ENCODE measurements at regions not wholly inside any gene's neighbourhood (a gene's known extent, or its start where the extent isn't known, plus 50 kb on each side); places are given as distances from the start of the nearest gene placed in this dataset.

DNA sequence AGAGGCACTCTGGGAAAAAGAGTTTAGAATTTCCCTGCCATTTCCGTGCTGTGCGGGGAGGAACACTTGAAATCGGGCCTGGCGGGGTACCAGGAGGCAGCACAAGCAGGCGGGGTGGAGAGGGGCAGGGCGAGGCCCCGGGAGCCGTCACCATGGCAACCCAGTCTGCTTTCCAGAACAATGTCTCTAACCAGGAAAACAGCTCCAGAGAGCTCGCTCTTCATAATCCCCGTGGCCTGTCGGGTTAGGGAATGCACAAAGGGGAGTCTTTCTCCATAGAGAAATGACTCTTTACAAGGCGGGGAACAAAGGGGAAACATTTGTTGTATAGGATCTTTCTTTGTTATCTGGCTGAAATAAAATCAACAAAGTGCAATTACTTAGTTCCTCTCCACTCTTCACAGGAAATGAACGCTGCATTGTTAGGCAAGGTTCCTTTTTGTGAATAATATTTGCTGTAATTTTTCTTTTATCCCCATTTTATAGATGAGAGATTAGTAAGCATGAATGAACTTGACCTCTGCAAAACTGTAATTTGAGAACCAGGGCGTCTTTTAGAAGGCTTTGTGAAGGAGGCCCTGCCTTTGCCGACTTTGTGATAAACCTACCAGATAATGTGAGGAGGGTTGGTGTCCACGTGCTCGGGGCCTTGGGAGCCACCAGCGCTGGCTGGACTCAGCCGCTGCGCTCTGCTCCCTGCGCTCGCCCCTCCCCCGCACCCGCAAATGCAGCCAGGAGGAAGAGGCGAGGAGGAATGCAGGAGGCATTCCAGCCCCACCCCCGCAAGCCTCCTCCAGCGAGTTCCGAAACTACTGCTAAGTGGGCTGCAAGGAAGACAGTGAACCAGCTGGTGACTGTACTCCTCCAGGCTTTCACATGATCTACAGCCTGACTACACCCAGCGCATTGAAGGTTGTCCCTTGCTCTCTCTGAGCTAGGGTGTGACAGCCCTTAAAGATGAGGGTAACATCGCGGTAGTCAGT is 105.2 kb upstream of the ATF7IP start:
- ChIA-PET POLR2A (no interaction called here), CTCF (interaction anchor here (0.9 to 2.1 kb wide), 3 partner anchors 16 to 351 kb away, joined by 3 to 6 read pairs (median 3); partner anchors contain the start of gene ATF7IP)
- DNase-seq (ENCODE audit: extremely low spot score): no peak

DNA sequence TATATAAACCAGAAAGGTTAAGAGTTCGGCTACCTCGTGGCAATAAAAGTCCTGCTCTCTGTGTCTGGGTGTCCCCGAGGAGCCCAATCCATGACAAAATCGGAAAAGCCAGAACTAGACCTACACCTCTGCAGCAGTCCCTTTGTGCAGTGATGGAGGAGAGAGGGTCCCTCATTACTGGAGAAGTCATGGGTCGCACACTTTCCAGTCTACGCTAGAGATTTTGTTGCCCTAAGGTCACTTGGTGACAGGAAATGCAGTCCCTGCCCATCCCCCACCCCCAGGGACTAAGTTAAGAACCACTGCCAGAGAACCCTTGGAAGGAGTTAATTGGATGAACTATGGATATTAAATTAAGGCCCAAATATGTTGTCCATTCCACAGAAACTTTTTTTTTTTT is 104.4 kb upstream of the ATF7IP start:
- DNase-seq (ENCODE audit: extremely low spot score): no peak
- ChIA-PET CTCF (no interaction called here), POLR2A (no interaction called here)
- TF ChIP-seq, protein P1, sequence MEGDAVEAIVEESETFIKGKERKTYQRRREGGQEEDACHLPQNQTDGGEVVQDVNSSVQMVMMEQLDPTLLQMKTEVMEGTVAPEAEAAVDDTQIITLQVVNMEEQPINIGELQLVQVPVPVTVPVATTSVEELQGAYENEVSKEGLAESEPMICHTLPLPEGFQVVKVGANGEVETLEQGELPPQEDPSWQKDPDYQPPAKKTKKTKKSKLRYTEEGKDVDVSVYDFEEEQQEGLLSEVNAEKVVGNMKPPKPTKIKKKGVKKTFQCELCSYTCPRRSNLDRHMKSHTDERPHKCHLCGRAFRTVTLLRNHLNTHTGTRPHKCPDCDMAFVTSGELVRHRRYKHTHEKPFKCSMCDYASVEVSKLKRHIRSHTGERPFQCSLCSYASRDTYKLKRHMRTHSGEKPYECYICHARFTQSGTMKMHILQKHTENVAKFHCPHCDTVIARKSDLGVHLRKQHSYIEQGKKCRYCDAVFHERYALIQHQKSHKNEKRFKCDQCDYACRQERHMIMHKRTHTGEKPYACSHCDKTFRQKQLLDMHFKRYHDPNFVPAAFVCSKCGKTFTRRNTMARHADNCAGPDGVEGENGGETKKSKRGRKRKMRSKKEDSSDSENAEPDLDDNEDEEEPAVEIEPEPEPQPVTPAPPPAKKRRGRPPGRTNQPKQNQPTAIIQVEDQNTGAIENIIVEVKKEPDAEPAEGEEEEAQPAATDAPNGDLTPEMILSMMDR (IDR thresholded peaks at IDR 0.05; ENCODE audit: control extremely low read depth, extremely low read depth, low read depth, missing control alignments): no peak

More for the DNA sequence above, 105.2 kb upstream of the ATF7IP start:
- TF ChIP-seq, protein P1 (IDR thresholded peaks at IDR 0.05; ENCODE audit: control extremely low read depth, extremely low read depth, low read depth, missing control alignments): no peak

DNA sequence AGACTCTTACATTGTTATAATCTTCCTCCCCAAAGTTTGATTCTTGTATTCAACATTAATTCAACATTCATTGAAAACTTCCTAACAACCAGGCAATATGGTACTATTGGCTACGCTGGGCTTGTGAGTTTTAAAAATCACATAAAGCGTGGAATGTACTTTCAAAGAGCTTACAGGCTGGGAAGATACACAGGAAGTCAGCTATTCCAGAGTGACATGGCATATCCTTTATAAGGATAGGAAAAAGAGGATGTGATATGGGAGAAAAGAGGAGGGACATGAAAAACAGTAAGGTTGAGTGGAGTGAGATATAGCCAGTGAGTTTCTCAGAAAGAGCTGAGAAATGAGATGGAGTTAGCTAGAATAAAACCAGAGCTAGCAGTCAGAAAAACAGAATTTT is 103.6 kb upstream of the ATF7IP start:
- TF ChIP-seq, protein P1 (IDR thresholded peaks at IDR 0.05; ENCODE audit: control extremely low read depth, extremely low read depth, low read depth, missing control alignments): no peak
- DNase-seq (ENCODE audit: extremely low spot score): no peak
- CTCF ChIA-PET: interaction anchor here (1.1 to 1.7 kb wide), 6 partner anchors 10 to 79 kb away, joined by 3 to 8 read pairs (median 3); no protein-coding TSS in a partner anchor
- POLR2A ChIA-PET: no interaction called here

DNA sequence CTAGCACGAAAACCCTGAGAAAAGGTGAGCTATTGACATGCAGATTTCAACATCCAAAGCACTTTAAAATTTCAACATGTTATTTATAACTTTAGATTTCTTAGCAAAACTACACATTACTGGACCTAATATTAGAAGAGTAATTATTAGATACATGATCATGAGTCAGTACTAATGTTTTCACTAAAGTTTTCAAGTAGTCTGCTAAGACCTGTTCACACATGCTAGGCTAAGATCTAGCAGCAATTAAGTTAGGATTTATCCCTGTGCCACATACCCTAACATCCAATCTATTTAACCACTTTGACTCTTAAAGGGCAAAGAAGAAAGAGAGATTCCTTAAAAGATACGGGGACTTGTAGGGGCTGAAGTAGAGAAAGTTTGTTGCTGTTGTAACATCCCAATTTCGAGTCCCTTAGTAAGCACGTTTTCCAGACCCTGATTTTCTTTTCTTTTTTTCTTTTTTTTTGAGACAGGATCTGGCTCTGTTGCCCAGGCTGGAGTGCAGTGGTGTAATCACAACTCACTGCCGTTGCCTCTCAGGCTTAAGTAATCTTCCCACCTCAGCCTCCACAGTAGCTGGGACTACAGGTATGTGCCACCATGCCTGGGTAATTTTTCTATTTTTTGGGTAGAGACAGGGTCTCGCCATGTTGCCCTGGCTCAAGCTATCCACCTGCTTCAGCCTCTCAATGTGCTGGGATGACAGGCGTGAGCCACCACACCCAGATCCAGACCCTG is 102.5 kb upstream of the ATF7IP start:
- ChIA-PET CTCF (interaction anchor here (1.1 to 1.7 kb wide), 9 partner anchors 10 to 103 kb away, joined by 3 to 8 read pairs (median 3); partner anchors contain the start of gene ATF7IP), POLR2A (no interaction called here)
- TF ChIP-seq, protein P1 (IDR thresholded peaks at IDR 0.05; ENCODE audit: control extremely low read depth, extremely low read depth, low read depth, missing control alignments): no peak
- DNase-seq (ENCODE audit: extremely low spot score): no peak

DNA sequence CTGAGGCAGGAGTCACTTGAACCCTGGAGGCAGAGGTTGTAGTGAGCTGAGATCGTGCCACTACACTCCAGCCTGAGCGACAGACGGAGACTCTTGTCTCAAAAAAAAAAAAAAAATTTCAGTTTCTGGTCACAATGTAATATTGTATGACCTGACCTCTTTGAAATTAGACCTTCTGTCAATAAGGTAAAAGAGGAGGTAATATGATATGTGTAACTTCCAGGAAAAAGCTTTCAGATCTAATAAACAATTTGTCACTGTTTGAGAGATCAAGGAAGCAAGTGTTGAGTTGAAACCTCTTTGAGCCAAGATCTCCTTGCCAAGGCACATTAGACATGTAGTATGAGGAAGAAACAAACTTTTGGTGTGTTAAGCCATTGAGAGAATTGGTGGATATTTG is 101.7 kb upstream of the ATF7IP start:
- ChIA-PET POLR2A (no interaction called here), CTCF (interaction anchor here (1.2 to 1.6 kb wide), 4 partner anchors 9 to 102 kb away, joined by 3 to 5 read pairs (median 3); partner anchors contain the start of gene ATF7IP)
- DNase-seq (ENCODE audit: extremely low spot score): no peak
- TF ChIP-seq, protein P1 (IDR thresholded peaks at IDR 0.05; ENCODE audit: control extremely low read depth, extremely low read depth, low read depth, missing control alignments): no peak

DNA sequence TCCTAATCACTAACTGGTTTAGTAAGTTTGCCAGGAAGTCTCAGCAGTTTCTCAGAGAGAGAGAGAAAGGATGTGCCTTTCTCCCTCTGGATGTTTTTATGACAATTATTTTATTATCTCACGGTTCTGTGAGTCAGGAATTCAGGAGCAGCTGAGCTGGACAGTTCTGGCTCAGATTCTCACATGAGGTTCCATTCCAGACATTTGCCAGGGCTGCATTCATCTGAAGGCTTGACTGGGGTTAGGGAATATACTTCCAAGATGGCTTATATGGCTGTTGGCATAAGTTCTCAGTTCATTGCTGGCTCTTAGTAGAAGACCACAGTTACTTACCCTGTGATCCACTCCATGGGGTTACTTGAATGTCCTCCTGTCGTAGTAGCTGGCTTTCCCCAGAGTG is 101.2 kb upstream of the ATF7IP start:
- POLR2A ChIA-PET: interaction anchor here (0.6 kb wide), 1 partner anchor 108 kb away, joined by 4 read pairs; no protein-coding TSS in a partner anchor
- TF ChIP-seq, protein P1 (IDR thresholded peaks at IDR 0.05; ENCODE audit: control extremely low read depth, extremely low read depth, low read depth, missing control alignments): no peak
- DNase-seq (ENCODE audit: extremely low spot score): no peak
- CTCF ChIA-PET: interaction anchor here (1.2 to 1.6 kb wide), 4 partner anchors 9 to 101 kb away, joined by 3 to 5 read pairs (median 3); partner anchors contain the start of gene ATF7IP

Measured in GM10248 (cell line).